Gastrocnemius medialis (tissue), 4 donors: ENCODE measurements at regions not wholly inside any gene's neighbourhood (a gene's known extent, or its start where the extent isn't known, plus 50 kb on each side); places are given as distances from the start of the nearest gene placed in this dataset.

Experiments
- ATAC-seq, 2 donors: fragments of 150-250 bp; one replicate each; pipeline ENCODE4 v1.9.1; 2016
- DNase-seq, 2 donors: peaks; one replicate each; pipeline ENCODE4 v3.0.0-alpha.2; 2019
- H3K27ac ChIP-seq, 4 donors: fragments of 200-600 bp; sonication (generic); 1 replicate in 1 of 4; 2 replicates in 3 of 4; pipeline ENCODE4 v1.5.1; 2016 to 2018; ENCODE audit warnings: mild to moderate bottlenecking in 2 of 4, moderate library complexity in 1 of 4
- H3K27me3 ChIP-seq, 3 donors: fragments of 200-600 bp; sonication (generic) in 2 of 3; 1 replicate in 1 of 3; 2 replicates in 2 of 3; pipeline versions ENCODE4 v1.5.1 to v1.6.0; 2016 to 2019; ENCODE audit warnings: mild to moderate bottlenecking in 1 of 3, moderate library complexity in 1 of 3
- H3K36me3 ChIP-seq, 2 donors: fragments of 200-600 bp; sonication (generic) in 1 of 2; one replicate each; pipeline ENCODE4 v1.5.1; 2017 to 2018
- H3K4me1 ChIP-seq, 2 donors: fragments of 200-600 bp; sonication (generic) in 1 of 2; one replicate each; pipeline ENCODE4 v1.5.1; 2016 to 2017; ENCODE audit warnings: mild to moderate bottlenecking in 2 of 2
- H3K4me3 ChIP-seq, 4 donors: fragments of 200-600 bp; sonication (generic) in 3 of 4; 1 replicate in 1 of 4; 2 replicates in 3 of 4; pipeline ENCODE4 v1.5.1; 2016 to 2019; ENCODE audit warnings: mild to moderate bottlenecking in 2 of 4
- H3K9me3 ChIP-seq, 3 donors: fragments of 200-600 bp; sonication (generic) in 2 of 3; 1 replicate in 1 of 3; 2 replicates in 2 of 3; pipeline ENCODE4 v1.5.1; 2016 to 2019
- CTCF ChIP-seq, 5 experiments: fragments of 450-650 bp in 3 of 5; fragments of 200-600 bp in 2 of 5; sonication (generic) in 2 of 5; IDR thresholded peaks in 4 of 5; conservative IDR thresholded peaks in 1 of 5; 1 replicate in 4 of 5; 2 replicates in 1 of 5; pipeline ENCODE4 v1.5.1; 2016 to 2019; ENCODE audit warnings: antibody characterized with exemption in 5 of 5, mild to moderate bottlenecking in 3 of 5, moderate library complexity in 3 of 5
- POLR2A ChIP-seq, 2 donors: fragments of 450-650 bp; IDR thresholded peaks; one replicate each; pipeline ENCODE4 v1.6.1; 2017; ENCODE audit warnings: antibody characterized with exemption in 2 of 2, mild to moderate bottlenecking in 2 of 2, moderate library complexity in 2 of 2
- in situ Hi-C, 4 donors: fragments of 200-750 bp; cut with MboI; loops; one replicate each; pipeline versions ENCODE4 v1.15.0 to v1.8.0; 2017; ENCODE audit warnings: low sequenced_read_pairs in 4 of 4
- intact Hi-C: fragments of 100-400 bp; cut with DNase I; formaldehyde crosslinking; loops from one replicate; pipeline ENCODE4 v1.15.1; 2023; ENCODE audit warnings: low total_unique reads

GRCh38 chr12:91986084-91986483 lies 159.6 kb downstream of the BTG1 start:
- H3K27ac ChIP-seq, result no peak overlapping the region
- DNase-seq (no peak), ATAC-seq (no peak)
- H3K4me3 ChIP-seq, result no peak overlapping the region
- no peaks in the 10 kb centered on the region for H3K4me1 ChIP-seq
- TF ChIP-seq CTCF (IDR thresholded peaks at IDR 0.05 in 4 of 5, conservative IDR thresholded peaks at IDR 0.05 in 1 of 5), result no peak
- no peak for TF ChIP-seq POLR2A (IDR thresholded peaks at IDR 0.05)
- no peaks in the 10 kb centered on the region for H3K36me3 ChIP-seq
- H3K27me3 ChIP-seq, result no peaks in the 10 kb centered on the region
- no peaks in the 10 kb centered on the region for H3K9me3 ChIP-seq
- intact Hi-C loops, result no loop called here
- in situ Hi-C loops, result no loop called here

GRCh38 chr12:91985002-91985787 lies 160.5 kb downstream of the BTG1 start:
- TF ChIP-seq CTCF (IDR thresholded peaks at IDR 0.05 in 4 of 5, conservative IDR thresholded peaks at IDR 0.05 in 1 of 5), result no peak
- TF ChIP-seq POLR2A (IDR thresholded peaks at IDR 0.05), result no peak
- ATAC-seq, result no peak
- intact Hi-C loops, result no loop called here
- H3K27ac ChIP-seq, result no peak overlapping the region
- H3K4me1 ChIP-seq, result no peaks in the 10 kb centered on the region
- no peaks in the 10 kb centered on the region for H3K36me3 ChIP-seq
- no peaks in the 10 kb centered on the region for H3K9me3 ChIP-seq
- no peak overlapping the region for H3K4me3 ChIP-seq
- in situ Hi-C loops, result no loop called here
- DNase-seq, result no peak
- no peaks in the 10 kb centered on the region for H3K27me3 ChIP-seq

GRCh38 chr12:91984556-91984955 lies 161.1 kb downstream of the BTG1 start:
- no peaks in the 10 kb centered on the region for H3K4me1 ChIP-seq
- TF ChIP-seq POLR2A (IDR thresholded peaks at IDR 0.05) (no peak), CTCF (IDR thresholded peaks at IDR 0.05 in 4 of 5, conservative IDR thresholded peaks at IDR 0.05 in 1 of 5) (no peak)
- ATAC-seq, result no peak
- H3K27me3 ChIP-seq, result no peaks in the 10 kb centered on the region
- DNase-seq, result no peak
- no peak overlapping the region for H3K4me3 ChIP-seq
- in situ Hi-C loops (no loop called here), intact Hi-C loops (no loop called here)
- H3K9me3 ChIP-seq, result no peaks in the 10 kb centered on the region
- H3K27ac ChIP-seq, result no peak overlapping the region
- no peaks in the 10 kb centered on the region for H3K36me3 ChIP-seq

DNA sequence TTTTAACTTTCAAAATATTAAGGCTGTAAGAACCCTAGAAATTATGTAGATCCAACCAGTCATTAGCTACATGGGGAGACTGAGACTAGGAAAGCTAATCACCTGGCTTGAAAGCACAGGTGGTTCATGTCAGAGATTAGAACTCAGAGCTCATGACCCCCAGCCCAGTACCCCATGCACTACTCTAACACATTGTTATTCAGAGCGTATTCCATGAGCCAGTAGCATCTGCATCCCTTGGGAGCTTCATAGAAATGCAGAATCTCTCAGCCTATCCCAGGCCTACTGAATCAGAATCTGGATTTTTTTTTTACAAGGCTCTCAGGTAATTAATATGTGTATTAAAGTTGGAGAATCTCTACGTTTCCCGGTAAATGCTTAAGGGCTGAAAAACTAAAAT lies 161.7 kb downstream of the BTG1 start:
- H3K36me3 ChIP-seq, result no peaks in the 10 kb centered on the region
- H3K27me3 ChIP-seq, result no peaks in the 10 kb centered on the region
- H3K4me1 ChIP-seq, result no peaks in the 10 kb centered on the region
- no peak for DNase-seq
- ATAC-seq, result no peak
- in situ Hi-C loops, result no loop called here
- H3K4me3 ChIP-seq, result no peak overlapping the region
- H3K27ac ChIP-seq, result no peak overlapping the region
- intact Hi-C loops, result no loop called here
- no peak for TF ChIP-seq CTCF (IDR thresholded peaks at IDR 0.05 in 4 of 5, conservative IDR thresholded peaks at IDR 0.05 in 1 of 5)
- no peak for TF ChIP-seq POLR2A (IDR thresholded peaks at IDR 0.05)
- H3K9me3 ChIP-seq, result no peaks in the 10 kb centered on the region

DNA sequence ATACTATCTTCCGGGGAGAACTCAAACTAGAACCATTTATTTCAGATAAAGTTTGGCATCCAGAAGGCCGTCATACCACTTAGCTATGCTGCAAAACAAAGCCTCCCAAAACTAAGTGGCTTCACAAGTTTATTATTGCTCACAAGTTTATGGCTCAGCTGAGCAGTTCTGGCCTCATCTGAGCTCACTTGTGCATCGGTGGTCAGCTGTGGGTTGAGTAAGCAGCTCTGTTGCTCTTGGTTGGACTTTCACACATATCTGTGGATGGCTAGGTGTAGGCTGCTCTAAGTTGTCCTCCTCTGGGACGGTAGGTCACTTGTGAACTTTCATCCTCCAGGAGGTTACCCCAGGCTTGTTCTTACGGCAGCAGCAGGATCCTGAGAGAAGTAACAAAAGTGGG lies 162.7 kb downstream of the BTG1 start:
- TF ChIP-seq CTCF (IDR thresholded peaks at IDR 0.05 in 4 of 5, conservative IDR thresholded peaks at IDR 0.05 in 1 of 5) (no peak), POLR2A (IDR thresholded peaks at IDR 0.05) (no peak)
- no peak overlapping the region for H3K4me3 ChIP-seq
- no peaks in the 10 kb centered on the region for H3K27me3 ChIP-seq
- no peaks in the 10 kb centered on the region for H3K36me3 ChIP-seq
- intact Hi-C loops (no loop called here), in situ Hi-C loops (no loop called here)
- no peaks in the 10 kb centered on the region for H3K4me1 ChIP-seq
- ATAC-seq (no peak), DNase-seq (no peak)
- no peaks in the 10 kb centered on the region for H3K9me3 ChIP-seq
- no peak overlapping the region for H3K27ac ChIP-seq
